ENCODE measurements at regions not wholly inside any gene's neighbourhood (a gene's known extent, or its start where the extent isn't known, plus 50 kb on each side); places are given as distances from the start of the nearest gene placed in this dataset.

- H3K4me3 ChIP-seq (ENCODE audit: control insufficient read depth in 1 of 2, extremely low read depth in 1 of 2, low read length in 1 of 2) = no peak overlapping the region
- ATAC-seq (replicated peaks in 1 of 4) (no peak), DNase-seq (no peak)
- no peaks in the 10 kb centered on the region for H3K36me3 Mint-ChIP-seq
- H3K4me3 Mint-ChIP-seq = no peak overlapping the region
- CTCF ChIA-PET = no interaction called here
- no peaks in the 10 kb centered on the region for H3K36me3 ChIP-seq (ENCODE audit: control insufficient read depth in 2 of 2, extremely low read depth in 1 of 2, insufficient read depth in 1 of 2, low read length in 1 of 2)
- no peak overlapping the region for H3K27ac Mint-ChIP-seq
- H3K4me1 Mint-ChIP-seq = no peaks in the 10 kb centered on the region
- H3K9me3 Mint-ChIP-seq = no peaks in the 10 kb centered on the region
- POLR2A ChIA-PET = no interaction called here
- peaks cover 0 to 2% of the 10 kb centered on the region in 2 experiments for H3K27me3 ChIP-seq (replicated peaks in 1 of 2; ENCODE audit: control insufficient read depth in 2 of 2, extremely low read depth in 1 of 2, insufficient read depth in 2 of 2, low read length in 1 of 2)
- WGBS (ENCODE audit: insufficient coverage) = 0% methylated on average over 1 of the region's 3 CpGs
- no peaks in the 10 kb centered on the region for H3K27me3 Mint-ChIP-seq
- no peaks in the 10 kb centered on the region for H3K4me1 ChIP-seq (ENCODE audit: control insufficient read depth in 1 of 2, extremely low read depth in 1 of 2, insufficient read depth in 2 of 2, low read length in 2 of 2)
- H3K9me3 ChIP-seq = no peaks in the 10 kb centered on the region
- no peak overlapping the region for H3K27ac ChIP-seq (ENCODE audit: low read length)
Measured at GRCh38 chrX:109281483-109282275, 200.2 kb downstream of the GUCY2F start.

- H3K27me3 ChIP-seq (replicated peaks in 1 of 2; ENCODE audit: control insufficient read depth in 2 of 2, extremely low read depth in 1 of 2, insufficient read depth in 2 of 2, low read length in 1 of 2) = no peaks in the 10 kb centered on the region
- Mint-ChIP-seq H3K36me3 (no peaks in the 10 kb centered on the region), H3K4me1 (no peaks in the 10 kb centered on the region), H3K4me3 (no peak overlapping the region), H3K27me3 (peaks cover 0 to 19% of the 10 kb centered on the region in 2 donors), H3K27ac (no peak overlapping the region), H3K9me3 (peaks cover 0 to 4% (median 0%) of the 10 kb centered on the region in 3 donors)
- no peak overlapping the region for H3K27ac ChIP-seq (ENCODE audit: low read length)
- ChIA-PET POLR2A (no interaction called here), CTCF (no interaction called here)
- H3K9me3 ChIP-seq = no peaks in the 10 kb centered on the region
- ATAC-seq (replicated peaks in 1 of 4) (no peak), DNase-seq (no peak)
- no peak overlapping the region for H3K4me3 ChIP-seq (ENCODE audit: control insufficient read depth in 1 of 2, extremely low read depth in 1 of 2, low read length in 1 of 2)
- H3K36me3 ChIP-seq (ENCODE audit: control insufficient read depth in 2 of 2, extremely low read depth in 1 of 2, insufficient read depth in 1 of 2, low read length in 1 of 2) = no peaks in the 10 kb centered on the region
- no CpG with 5 or more reads among the region's 3 CpGs for WGBS (ENCODE audit: insufficient coverage)
- H3K4me1 ChIP-seq (ENCODE audit: control insufficient read depth in 1 of 2, extremely low read depth in 1 of 2, insufficient read depth in 2 of 2, low read length in 2 of 2) = no peaks in the 10 kb centered on the region
Measured at GRCh38 chrX:109274806-109275205, 207.1 kb downstream of the GUCY2F start.

GRCh38 chrX:109270580-109271484 is 211.1 kb downstream of the GUCY2F start:
- Histone ChIP-seq H3K9me3 (no peaks in the 10 kb centered on the region), H3K27me3 (replicated peaks in 1 of 2; ENCODE audit: control insufficient read depth in 2 of 2, extremely low read depth in 1 of 2, insufficient read depth in 2 of 2, low read length in 1 of 2) (no peaks in the 10 kb centered on the region), H3K27ac (ENCODE audit: low read length) (no peak overlapping the region), H3K36me3 (ENCODE audit: control insufficient read depth in 2 of 2, extremely low read depth in 1 of 2, insufficient read depth in 1 of 2, low read length in 1 of 2) (no peaks in the 10 kb centered on the region), H3K4me3 (ENCODE audit: control insufficient read depth in 1 of 2, extremely low read depth in 1 of 2, low read length in 1 of 2) (no peak overlapping the region), H3K4me1 (ENCODE audit: control insufficient read depth in 1 of 2, extremely low read depth in 1 of 2, insufficient read depth in 2 of 2, low read length in 2 of 2) (no peaks in the 10 kb centered on the region)
- ChIA-PET POLR2A (no interaction called here), CTCF (no interaction called here)
- no CpG with 5 or more reads among the region's 2 CpGs for WGBS (ENCODE audit: insufficient coverage)
- Mint-ChIP-seq H3K27me3 (peaks cover 0 to 15% of the 10 kb centered on the region in 2 donors), H3K9me3 (peaks cover 0 to 6% (median 0%) of the 10 kb centered on the region in 3 donors), H3K4me1 (no peaks in the 10 kb centered on the region), H3K4me3 (no peak overlapping the region), H3K36me3 (no peaks in the 10 kb centered on the region), H3K27ac (no peak overlapping the region)
- ATAC-seq (replicated peaks in 1 of 4) (no peak), DNase-seq (no peak)

DNA sequence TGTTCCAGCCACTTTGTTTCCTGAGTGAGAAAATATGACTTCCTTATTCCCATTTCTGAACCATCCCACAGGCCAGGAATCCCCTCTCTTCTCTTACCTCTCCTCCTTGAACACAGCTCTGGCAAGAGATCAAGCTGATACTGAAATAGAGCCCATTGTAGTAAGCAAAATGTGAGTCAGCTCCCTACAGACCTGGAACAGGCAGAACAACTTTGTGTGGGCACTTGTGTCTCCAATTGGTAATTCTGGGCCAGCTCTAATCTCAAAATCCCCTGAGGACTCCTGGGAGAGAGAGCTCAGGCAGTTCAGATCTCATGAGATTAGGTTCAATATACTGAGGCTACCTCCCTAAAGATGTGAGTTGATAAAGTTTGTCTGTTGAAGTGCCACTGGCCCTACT is 213.5 kb downstream of the GUCY2F start:
- Histone ChIP-seq H3K4me1 (ENCODE audit: control insufficient read depth in 1 of 2, extremely low read depth in 1 of 2, insufficient read depth in 2 of 2, low read length in 2 of 2) (no peaks in the 10 kb centered on the region), H3K27ac (ENCODE audit: low read length) (no peak overlapping the region), H3K4me3 (ENCODE audit: control insufficient read depth in 1 of 2, extremely low read depth in 1 of 2, low read length in 1 of 2) (no peak overlapping the region), H3K9me3 (no peaks in the 10 kb centered on the region), H3K27me3 (replicated peaks in 1 of 2; ENCODE audit: control insufficient read depth in 2 of 2, extremely low read depth in 1 of 2, insufficient read depth in 2 of 2, low read length in 1 of 2) (no peaks in the 10 kb centered on the region), H3K36me3 (ENCODE audit: control insufficient read depth in 2 of 2, extremely low read depth in 1 of 2, insufficient read depth in 1 of 2, low read length in 1 of 2) (no peaks in the 10 kb centered on the region)
- CTCF ChIA-PET = no interaction called here
- POLR2A ChIA-PET = no interaction called here
- DNase-seq (no peak), ATAC-seq (replicated peaks in 1 of 4) (no peak)
- Mint-ChIP-seq H3K27me3 (peaks cover 0 to 19% of the 10 kb centered on the region in 2 donors), H3K9me3 (peaks cover 0 to 6% (median 0%) of the 10 kb centered on the region in 3 donors), H3K27ac (no peak overlapping the region), H3K4me1 (no peaks in the 10 kb centered on the region), H3K4me3 (no peak overlapping the region), H3K36me3 (no peaks in the 10 kb centered on the region)

DNA sequence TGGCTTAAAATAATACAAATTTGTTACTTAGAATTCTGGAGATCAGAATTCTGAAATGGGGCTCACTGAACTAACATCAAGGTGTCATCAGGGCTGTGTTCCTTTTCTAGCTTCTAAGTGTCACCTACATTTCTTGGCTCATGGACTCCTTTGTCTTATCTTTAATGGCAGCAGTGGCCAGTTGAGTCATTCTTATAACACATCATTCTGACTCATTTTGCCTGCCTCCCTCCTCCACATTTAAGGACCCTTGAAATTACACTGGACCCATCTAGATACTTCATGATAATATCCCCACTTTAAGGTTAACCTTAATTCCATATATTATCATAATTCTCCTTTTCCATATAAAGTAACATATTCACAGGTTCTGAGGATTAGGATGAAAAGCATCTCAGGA is 215.9 kb downstream of the GUCY2F start:
- POLR2A ChIA-PET = no interaction called here
- H3K27me3 ChIP-seq (replicated peaks in 1 of 2; ENCODE audit: control insufficient read depth in 2 of 2, extremely low read depth in 1 of 2, insufficient read depth in 2 of 2, low read length in 1 of 2) = no peaks in the 10 kb centered on the region
- no peaks in the 10 kb centered on the region for H3K9me3 ChIP-seq
- H3K4me1 Mint-ChIP-seq = no peaks in the 10 kb centered on the region
- CTCF ChIA-PET = no interaction called here
- H3K36me3 Mint-ChIP-seq = no peaks in the 10 kb centered on the region
- no peaks in the 10 kb centered on the region for H3K36me3 ChIP-seq (ENCODE audit: control insufficient read depth in 2 of 2, extremely low read depth in 1 of 2, insufficient read depth in 1 of 2, low read length in 1 of 2)
- H3K27ac ChIP-seq (ENCODE audit: low read length) = no peak overlapping the region
- no peak overlapping the region for H3K4me3 ChIP-seq (ENCODE audit: control insufficient read depth in 1 of 2, extremely low read depth in 1 of 2, low read length in 1 of 2)
- H3K4me1 ChIP-seq (ENCODE audit: control insufficient read depth in 1 of 2, extremely low read depth in 1 of 2, insufficient read depth in 2 of 2, low read length in 2 of 2) = no peaks in the 10 kb centered on the region
- DNase-seq (no peak), ATAC-seq (replicated peaks in 1 of 4) (no peak)
- H3K27me3 Mint-ChIP-seq = peaks cover 0 to 17% of the 10 kb centered on the region in 2 donors
- no peak overlapping the region for H3K27ac Mint-ChIP-seq
- no peak overlapping the region for H3K4me3 Mint-ChIP-seq
- peaks cover 2 to 13% (median 6%) of the 10 kb centered on the region in 3 donors for H3K9me3 Mint-ChIP-seq

DNA sequence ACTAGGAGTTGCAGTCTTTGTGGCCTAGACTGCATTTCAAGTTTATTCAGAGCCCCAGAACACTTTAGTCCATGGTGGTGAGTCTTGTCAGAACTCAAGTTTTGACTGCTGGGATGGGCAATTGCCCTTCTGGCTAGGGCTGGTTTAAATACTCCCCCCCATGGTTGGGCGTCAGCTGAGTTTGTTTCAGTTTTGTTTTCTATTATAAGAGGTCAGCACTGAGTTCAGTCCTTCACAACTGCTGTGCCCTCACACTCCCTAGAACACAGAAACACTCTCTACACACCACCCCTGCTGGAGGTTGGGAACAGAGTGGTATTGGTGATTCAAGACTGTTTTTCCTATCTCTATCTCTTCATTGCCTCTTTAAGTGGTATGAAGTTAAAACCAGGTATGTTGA is 217.0 kb downstream of the GUCY2F start:
- no peak for ATAC-seq (replicated peaks in 1 of 4)
- DNase-seq = no peak
- POLR2A ChIA-PET = no interaction called here
- H3K27me3 ChIP-seq (replicated peaks in 1 of 2; ENCODE audit: control insufficient read depth in 2 of 2, extremely low read depth in 1 of 2, insufficient read depth in 2 of 2, low read length in 1 of 2) = no peaks in the 10 kb centered on the region
- no peaks in the 10 kb centered on the region for H3K9me3 ChIP-seq
- no peak overlapping the region for H3K27ac Mint-ChIP-seq
- H3K4me3 ChIP-seq (ENCODE audit: control insufficient read depth in 1 of 2, extremely low read depth in 1 of 2, low read length in 1 of 2) = no peak overlapping the region
- H3K36me3 Mint-ChIP-seq = no peaks in the 10 kb centered on the region
- H3K36me3 ChIP-seq (ENCODE audit: control insufficient read depth in 2 of 2, extremely low read depth in 1 of 2, insufficient read depth in 1 of 2, low read length in 1 of 2) = no peaks in the 10 kb centered on the region
- H3K4me1 ChIP-seq (ENCODE audit: control insufficient read depth in 1 of 2, extremely low read depth in 1 of 2, insufficient read depth in 2 of 2, low read length in 2 of 2) = no peaks in the 10 kb centered on the region
- no peak overlapping the region for H3K27ac ChIP-seq (ENCODE audit: low read length)
- peaks cover 2 to 10% (median 6%) of the 10 kb centered on the region in 3 donors for H3K9me3 Mint-ChIP-seq
- H3K27me3 Mint-ChIP-seq = peaks cover 0 to 10% of the 10 kb centered on the region in 2 donors
- no peak overlapping the region for H3K4me3 Mint-ChIP-seq
- no peaks in the 10 kb centered on the region for H3K4me1 Mint-ChIP-seq
- CTCF ChIA-PET = no interaction called here
- no CpG with 5 or more reads among the region's 1 CpG for WGBS (ENCODE audit: insufficient coverage)
